ENCODE measurements at regions not wholly inside any gene's neighbourhood (a gene's known extent, or its start where the extent isn't known, plus 50 kb on each side); places are given as distances from the start of the nearest gene placed in this dataset.

GRCh38 chr4:43243433-43244116, 351.1 kb downstream of the GRXCR1 start:
- no peak for DNase-seq

DNA sequence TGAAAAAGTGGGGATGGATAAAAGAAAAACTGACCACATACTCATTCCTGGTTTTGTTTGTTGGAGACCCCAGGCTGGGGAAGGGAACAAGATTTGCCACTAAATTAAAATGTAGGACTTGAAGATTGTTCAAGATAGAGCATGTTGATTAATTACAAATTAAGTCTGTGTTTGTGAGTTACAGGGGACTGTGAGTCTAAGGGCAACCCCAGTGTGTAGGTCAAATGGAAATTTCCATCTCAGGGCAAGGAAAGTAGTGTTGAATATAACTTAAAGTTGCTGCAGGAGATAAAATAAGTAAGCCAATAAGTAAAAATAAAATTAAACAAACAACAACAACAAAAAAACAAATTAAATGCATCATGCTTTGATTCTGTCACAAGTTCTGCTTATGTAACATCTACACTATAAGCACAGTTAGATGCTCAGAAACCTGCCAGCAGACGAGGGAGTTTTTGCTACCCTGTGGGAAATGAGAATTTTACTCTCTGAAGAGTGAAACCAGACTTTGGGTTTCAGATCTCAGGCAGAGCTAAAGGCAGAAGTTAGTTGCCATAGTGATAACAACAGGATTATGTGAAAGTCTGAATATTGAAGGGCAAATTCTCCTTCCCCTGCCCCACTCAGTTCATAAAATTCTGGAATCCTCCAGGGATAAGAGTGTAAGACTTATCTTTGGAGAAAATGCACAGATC, 352.3 kb downstream of the GRXCR1 start:
- no peak for DNase-seq

DNA sequence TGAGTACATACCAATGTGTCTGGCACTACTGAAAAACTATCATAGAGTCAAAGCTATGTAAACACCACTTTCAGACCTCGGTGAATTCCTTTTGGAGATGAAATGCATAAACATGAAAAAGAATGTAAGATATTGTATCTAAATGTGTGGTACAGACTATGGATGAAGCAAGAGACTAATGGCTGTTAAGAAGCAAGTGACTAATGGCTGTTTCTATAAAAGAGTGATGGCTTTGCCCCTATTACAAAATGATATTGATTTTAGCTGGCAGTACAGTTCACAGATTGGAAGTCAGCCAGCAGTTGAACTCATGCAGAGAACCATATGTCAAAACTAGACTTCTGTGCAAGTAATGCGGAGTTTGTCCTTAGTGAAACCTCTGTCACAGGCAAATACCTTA, 359.3 kb downstream of the GRXCR1 start:
- DNase-seq: no peak

- DNase-seq: no peak
These were observed 361.0 kb downstream of the GRXCR1 start for GRCh38 chr4:43253541-43253940.

- no peak for DNase-seq
These were observed 372.2 kb downstream of the GRXCR1 start for GRCh38 chr4:43264730-43265129.

- no peak for DNase-seq
These were observed 379.4 kb downstream of the GRXCR1 start for GRCh38 chr4:43271946-43272345.

GRCh38 chr4:43274376-43274775, 381.9 kb downstream of the GRXCR1 start:
- no peak for DNase-seq

DNA sequence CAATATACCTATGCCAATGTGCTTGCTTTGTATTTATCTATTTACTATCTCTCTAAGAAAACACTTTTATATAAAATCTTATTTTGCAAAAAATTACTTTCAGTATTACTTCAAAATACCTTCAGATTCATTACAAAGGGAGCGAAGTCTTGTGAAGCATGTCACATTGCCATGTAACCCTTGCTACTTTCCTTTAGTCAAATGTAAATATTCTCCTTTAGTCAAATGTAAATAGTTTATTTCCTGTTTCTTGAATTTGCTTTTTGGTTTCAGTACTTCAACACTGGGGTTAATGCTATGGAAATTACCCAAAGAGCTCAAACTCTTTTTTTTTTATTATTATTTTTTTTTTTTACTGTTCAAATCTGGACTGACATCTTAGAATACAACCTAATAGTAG, 383.3 kb downstream of the GRXCR1 start:
- no peak for DNase-seq

DNA sequence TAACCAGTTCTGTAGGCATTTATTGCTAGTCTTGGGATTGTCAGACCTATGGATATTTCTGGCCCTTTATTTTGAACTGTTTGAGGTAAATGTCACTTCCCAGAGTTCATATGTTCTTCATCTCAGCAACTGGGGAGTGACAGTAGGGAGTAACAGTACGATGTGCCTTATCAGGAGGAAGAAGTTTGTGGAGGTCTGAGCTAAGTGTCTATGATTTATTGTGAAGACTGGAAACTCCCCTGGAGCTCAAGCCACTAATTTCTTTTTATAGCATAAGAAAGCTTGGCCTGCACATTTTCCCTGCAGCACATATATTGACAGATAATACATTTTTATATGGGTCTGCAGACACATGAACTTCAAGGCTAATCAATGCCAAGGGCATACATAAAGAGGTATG, 383.8 kb downstream of the GRXCR1 start:
- no peak for DNase-seq

DNA sequence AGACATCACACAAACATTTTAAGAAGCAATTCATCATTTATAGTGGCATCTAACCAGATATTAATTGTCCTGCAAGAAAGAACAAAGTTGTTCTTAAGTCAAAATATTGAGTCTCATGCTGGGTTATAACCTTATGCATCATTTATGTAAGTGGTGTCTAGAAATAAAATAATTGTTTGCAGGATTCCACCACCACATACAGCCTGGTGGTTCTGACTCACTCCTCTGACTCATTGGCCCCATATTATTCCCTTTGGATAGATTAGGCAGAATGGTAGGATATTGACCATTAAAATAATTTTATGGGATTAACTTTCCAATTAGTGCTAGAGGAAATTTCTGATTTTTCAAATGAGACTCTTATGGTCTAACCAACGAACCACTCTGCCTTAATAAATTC, 384.5 kb downstream of the GRXCR1 start:
- no peak for DNase-seq

GRCh38 chr4:43282534-43282933, 390.0 kb downstream of the GRXCR1 start:
- DNase-seq: no peak

DNA sequence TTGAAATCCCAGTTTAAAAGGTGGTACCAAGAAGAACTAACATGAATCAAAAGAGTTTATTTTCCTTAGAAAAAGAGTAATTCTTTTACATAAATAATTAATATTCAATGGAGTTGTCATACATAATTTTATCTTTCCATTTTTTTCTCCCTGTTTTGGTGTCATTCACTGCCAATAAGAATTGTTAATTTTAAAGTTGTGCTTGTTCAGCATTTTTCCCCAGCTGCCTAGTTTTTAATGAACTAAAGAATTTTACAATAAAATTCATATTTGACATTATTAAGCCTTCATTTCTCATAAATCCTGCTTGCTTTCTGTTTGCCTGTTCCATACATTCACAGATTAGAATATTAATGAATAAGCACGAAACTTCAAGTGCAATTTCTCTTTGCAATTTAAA, 393.6 kb downstream of the GRXCR1 start:
- no peak for DNase-seq

DNA sequence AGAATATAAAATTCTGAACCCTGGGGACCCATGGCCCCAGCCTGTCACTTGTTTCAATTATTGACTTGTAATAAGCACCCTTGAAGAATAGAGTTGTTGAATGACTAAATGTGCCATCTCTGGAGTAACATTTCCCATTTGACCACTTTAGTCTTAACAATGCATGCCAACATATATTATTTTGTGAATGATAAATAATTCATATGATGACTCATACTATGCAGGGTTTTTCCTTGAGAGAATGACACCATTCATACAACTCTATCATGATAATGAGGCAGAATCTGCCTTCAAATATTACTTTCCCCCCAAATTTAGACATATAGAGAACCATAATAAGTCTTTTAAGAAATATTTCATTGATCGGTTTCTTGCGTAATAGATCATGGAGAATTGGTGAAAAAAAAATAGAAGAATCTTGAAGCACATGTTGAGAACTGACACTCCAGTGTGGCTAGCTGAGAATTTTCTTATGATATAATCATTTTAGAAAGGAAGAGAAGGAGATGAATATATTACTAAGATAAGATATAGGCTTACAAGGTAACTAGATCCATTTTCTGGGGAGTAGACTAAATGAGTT, 404.5 kb downstream of the GRXCR1 start:
- no peak for DNase-seq

GRCh38 chr4:43316813-43317212, 424.3 kb downstream of the GRXCR1 start:
- no peak for DNase-seq

DNA sequence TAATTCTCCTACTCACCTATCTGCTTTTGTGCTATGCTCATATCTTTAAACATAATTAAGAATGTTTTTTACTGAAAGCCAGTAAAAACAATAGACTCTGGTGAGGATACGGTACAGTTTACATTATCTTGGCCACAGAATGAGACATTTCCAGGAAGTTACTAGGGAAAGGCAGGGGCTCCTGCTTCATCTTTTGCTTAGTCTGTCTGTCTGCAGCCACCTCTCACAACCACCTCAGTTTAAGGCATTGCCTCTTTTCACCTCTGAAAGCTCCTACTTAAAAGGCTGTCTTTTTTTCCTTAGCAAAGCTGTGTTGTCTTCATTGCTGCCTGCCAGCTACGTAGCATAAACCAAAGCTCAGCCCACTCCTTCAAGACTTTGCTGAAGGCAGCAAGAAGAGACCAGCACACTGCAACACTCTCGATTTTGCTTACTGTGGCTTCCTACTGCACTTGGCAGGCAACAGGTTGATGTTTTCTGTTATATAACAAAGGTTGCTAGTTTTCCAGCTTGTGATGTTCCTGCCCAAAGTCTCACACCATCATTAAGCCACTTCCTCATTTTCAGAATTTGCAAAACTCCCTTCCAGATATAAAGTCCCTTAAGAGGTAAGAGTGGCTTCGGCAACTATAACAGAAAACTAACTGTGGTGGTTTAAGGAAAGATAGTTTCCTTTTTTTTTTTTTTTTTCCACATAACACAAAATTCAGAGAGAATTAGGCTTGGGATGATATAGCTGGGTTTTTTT, 432.9 kb downstream of the GRXCR1 start:
- DNase-seq: no peak

- no peak for DNase-seq
These were observed 437.8 kb downstream of the GRXCR1 start for GRCh38 chr4:43330288-43330687.

DNA sequence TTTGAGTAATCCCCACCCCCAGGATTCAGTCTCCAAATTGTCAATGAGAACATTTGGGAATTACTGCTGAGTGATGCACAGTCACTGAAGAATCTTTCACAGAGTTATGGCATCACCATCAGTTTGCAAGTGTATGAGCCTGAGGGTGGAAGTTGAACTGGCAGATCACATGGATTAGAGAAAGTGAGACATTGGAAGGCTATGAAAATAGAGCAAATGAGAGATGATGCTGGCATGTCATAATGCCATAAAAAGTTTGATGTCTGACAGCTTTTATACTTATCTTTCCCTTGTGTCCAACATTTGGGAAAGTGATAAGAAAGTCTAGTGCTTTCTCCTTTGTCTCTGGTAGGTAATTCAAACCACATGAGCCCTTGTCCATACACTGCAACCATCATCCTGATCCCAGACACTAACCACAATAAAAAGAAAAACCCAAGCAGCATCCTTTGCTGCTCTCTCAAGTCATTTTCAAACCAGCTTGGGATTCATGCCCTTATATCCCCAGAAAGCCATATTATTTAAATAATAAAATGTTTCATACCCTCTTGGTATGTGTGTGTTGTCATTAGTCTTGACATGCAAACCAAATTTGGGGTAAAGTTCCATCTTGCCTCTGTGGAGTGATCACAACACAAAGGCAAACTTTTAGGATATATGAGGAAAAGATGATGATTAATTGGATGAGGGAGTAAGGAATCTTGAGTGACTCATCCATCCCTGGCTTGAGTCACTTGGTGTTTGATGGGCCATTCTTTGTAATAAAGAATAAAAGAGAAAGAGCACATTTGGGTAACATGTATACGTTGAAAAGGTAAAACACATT, 438.9 kb downstream of the GRXCR1 start:
- no peak for DNase-seq

GRCh38 chr4:43332052-43332425, 439.5 kb downstream of the GRXCR1 start:
- DNase-seq: no peak

- no peak for DNase-seq
These were observed 445.2 kb downstream of the GRXCR1 start for GRCh38 chr4:43337707-43338106.

- no peak for DNase-seq
These were observed 446.9 kb downstream of the GRXCR1 start for GRCh38 chr4:43339435-43339834.

DNA sequence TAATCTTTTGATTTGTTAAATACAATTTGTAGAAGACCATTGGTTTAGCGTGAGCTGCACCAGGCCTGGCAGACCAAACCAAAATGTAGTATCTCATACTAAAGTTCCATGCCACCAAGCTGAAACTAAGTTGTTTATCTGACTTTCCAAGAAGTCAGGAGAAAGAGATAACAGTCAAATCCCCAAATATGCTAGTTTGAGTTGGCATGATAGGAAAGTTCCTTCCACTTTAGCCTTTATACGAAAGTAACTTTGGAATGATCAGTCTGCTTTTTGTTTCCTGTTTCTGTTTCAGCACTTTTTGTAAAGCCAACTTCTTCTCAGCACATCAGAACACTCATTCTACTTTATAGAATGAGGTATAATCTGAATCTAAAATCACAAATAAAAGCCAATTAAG, 449.2 kb downstream of the GRXCR1 start:
- no peak for DNase-seq

- no peak for DNase-seq
These were observed 450.8 kb downstream of the GRXCR1 start for GRCh38 chr4:43343298-43343697.

Data from occipital lobe (tissue), 1 donor.